Esophagus muscularis mucosa (tissue), 4 donors: ENCODE measurements at regions not wholly inside any gene's neighbourhood (a gene's known extent, or its start where the extent isn't known, plus 50 kb on each side); places are given as distances from the start of the nearest gene placed in this dataset.

Experiments
- DNase-seq: peaks from one replicate; pipeline ENCODE4 v3.0.0-alpha.2; 2017; ENCODE audit errors: extremely low spot score
- H3K27ac ChIP-seq, 4 donors: fragments of 200-600 bp; sonication (generic); replicated peaks in 1 of 4; 1 replicate in 3 of 4; 2 replicates in 1 of 4; pipeline ENCODE4 v1.5.1; 2016 to 2019; ENCODE audit warnings: mild to moderate bottlenecking in 1 of 4
- H3K27me3 ChIP-seq, 4 donors: fragments of 200-600 bp; sonication (generic); one replicate each; pipeline versions ENCODE4 v1.5.1 to v1.6.0; 2016 to 2019
- H3K36me3 ChIP-seq, 4 donors: fragments of 200-600 bp; sonication (generic); one replicate each; pipeline ENCODE4 v1.5.1; 2016 to 2019
- H3K4me1 ChIP-seq, 4 donors: fragments of 200-600 bp; sonication (generic); one replicate each; pipeline ENCODE4 v1.5.1; 2016 to 2019
- H3K4me3 ChIP-seq, 4 donors: fragments of 200-600 bp; sonication (generic); 1 replicate in 2 of 4; 2 replicates in 2 of 4; pipeline ENCODE4 v1.5.1; 2016 to 2019; ENCODE audit warnings: mild to moderate bottlenecking in 4 of 4, moderate library complexity in 1 of 4
- H3K9me3 ChIP-seq, 4 donors: fragments of 200-600 bp; sonication (generic); 1 replicate in 3 of 4; 2 replicates in 1 of 4; pipeline ENCODE4 v1.5.1; 2016 to 2019
- CTCF ChIP-seq, 3 experiments: fragments of 200-600 bp in 2 of 3; fragments of 450-650 bp in 1 of 3; sonication (generic) in 2 of 3; IDR thresholded peaks; one replicate each; pipeline ENCODE4 v1.5.1; 2017 to 2019; ENCODE audit warnings: antibody characterized with exemption in 3 of 3, mild to moderate bottlenecking in 2 of 3, moderate library complexity in 1 of 3
- EP300 ChIP-seq: sonication (generic); formaldehyde crosslinking; IDR thresholded peaks from one replicate; pipeline ENCODE4 v1.6.1; 2017; ENCODE audit warnings: antibody characterized with exemption
- POLR2A ChIP-seq: fragments of 450-650 bp; IDR thresholded peaks from one replicate; pipeline ENCODE4 v1.6.1; 2017; ENCODE audit warnings: antibody characterized with exemption, moderate library complexity, mild to moderate bottlenecking, low read depth
- POLR2AphosphoS5 ChIP-seq, 2 donors: sonication (generic); formaldehyde crosslinking; IDR thresholded peaks; one replicate each; pipeline ENCODE4 v1.6.1; 2017; ENCODE audit warnings: antibody characterized with exemption in 2 of 2
- WGBS: methylation state at CpG from one replicate; pipeline ENCODE4 v1.1.5; 2018; 5-methylcytosine and 5-hydroxymethylcytosine counted together
- intact Hi-C: fragments of 100-400 bp; cut with DNase I; formaldehyde crosslinking; loops from one replicate; pipeline ENCODE4 v1.15.1; 2023

GRCh38 chr13:89603187-89603586 is 1744.3 kb upstream of the MIR17HG start:
- no peaks in the 10 kb centered on the region for H3K9me3 ChIP-seq
- no peaks in the 10 kb centered on the region for H3K36me3 ChIP-seq
- no peak overlapping the region for H3K4me3 ChIP-seq
- H3K27ac ChIP-seq, result no peak overlapping the region
- intact Hi-C loops, result no loop called here
- WGBS, result 84% methylated on average over 1 of the region's 1 CpG
- no peak for DNase-seq
- H3K4me1 ChIP-seq, result no peaks in the 10 kb centered on the region
- no peaks in the 10 kb centered on the region for H3K27me3 ChIP-seq
- TF ChIP-seq EP300 (no peak), POLR2A (no peak), POLR2AphosphoS5 (IDR thresholded peaks at IDR 0.05) (no peak), CTCF (IDR thresholded peaks at IDR 0.05) (no peak)

GRCh38 chr13:89609318-89609717 is 1738.2 kb upstream of the MIR17HG start:
- TF ChIP-seq CTCF (IDR thresholded peaks at IDR 0.05) (no peak), POLR2A (no peak)
- no peak for DNase-seq
- Histone ChIP-seq H3K27ac (no peak overlapping the region), H3K4me3 (no peak overlapping the region), H3K27me3 (no peaks in the 10 kb centered on the region), H3K4me1 (no peaks in the 10 kb centered on the region), H3K36me3 (no peaks in the 10 kb centered on the region), H3K9me3 (no peaks in the 10 kb centered on the region)
- intact Hi-C loops, result no loop called here
- 41% methylated on average over 1 of the region's 1 CpG for WGBS

- Histone ChIP-seq H3K9me3 (no peaks in the 10 kb centered on the region), H3K4me3 (no peak overlapping the region), H3K27ac (no peak overlapping the region), H3K4me1 (no peaks in the 10 kb centered on the region), H3K36me3 (no peaks in the 10 kb centered on the region), H3K27me3 (no peaks in the 10 kb centered on the region)
- WGBS, result 58% methylated on average over 2 of the region's 2 CpGs
- no peak for TF ChIP-seq CTCF (IDR thresholded peaks at IDR 0.05)
- no peak for TF ChIP-seq POLR2AphosphoS5 (IDR thresholded peaks at IDR 0.05)
- TF ChIP-seq POLR2A, result no peak
- no peak for TF ChIP-seq EP300
- intact Hi-C loops, result no loop called here
- DNase-seq, result no peak
These were observed 1737.2 kb upstream of the MIR17HG start for GRCh38 chr13:89610331-89610730.

- no peak overlapping the region for H3K4me3 ChIP-seq
- 100% methylated on average over 1 of the region's 1 CpG for WGBS
- H3K9me3 ChIP-seq, result no peaks in the 10 kb centered on the region
- no peaks in the 10 kb centered on the region for H3K36me3 ChIP-seq
- intact Hi-C loops, result no loop called here
- H3K27me3 ChIP-seq, result no peaks in the 10 kb centered on the region
- H3K27ac ChIP-seq, result no peak overlapping the region
- no peak for DNase-seq
- no peaks in the 10 kb centered on the region for H3K4me1 ChIP-seq
- TF ChIP-seq POLR2AphosphoS5 (IDR thresholded peaks at IDR 0.05) (no peak), POLR2A (no peak), CTCF (IDR thresholded peaks at IDR 0.05) (no peak), EP300 (no peak)
These were observed 1736.6 kb upstream of the MIR17HG start for GRCh38 chr13:89610881-89611280.

- no peak for DNase-seq
- H3K9me3 ChIP-seq, result no peaks in the 10 kb centered on the region
- no peak overlapping the region for H3K27ac ChIP-seq
- WGBS, result 92% methylated on average over 2 of the region's 2 CpGs
- H3K36me3 ChIP-seq, result no peaks in the 10 kb centered on the region
- H3K27me3 ChIP-seq, result no peaks in the 10 kb centered on the region
- no peaks in the 10 kb centered on the region for H3K4me1 ChIP-seq
- TF ChIP-seq EP300, result no peak
- intact Hi-C loops, result no loop called here
- no peak overlapping the region for H3K4me3 ChIP-seq
These were observed 1719.5 kb upstream of the MIR17HG start for GRCh38 chr13:89627996-89628395.
